ENCODE measurements at regions not wholly inside any gene's neighbourhood (a gene's known extent, or its start where the extent isn't known, plus 50 kb on each side); places are given as distances from the start of the nearest gene placed in this dataset.

DNA sequence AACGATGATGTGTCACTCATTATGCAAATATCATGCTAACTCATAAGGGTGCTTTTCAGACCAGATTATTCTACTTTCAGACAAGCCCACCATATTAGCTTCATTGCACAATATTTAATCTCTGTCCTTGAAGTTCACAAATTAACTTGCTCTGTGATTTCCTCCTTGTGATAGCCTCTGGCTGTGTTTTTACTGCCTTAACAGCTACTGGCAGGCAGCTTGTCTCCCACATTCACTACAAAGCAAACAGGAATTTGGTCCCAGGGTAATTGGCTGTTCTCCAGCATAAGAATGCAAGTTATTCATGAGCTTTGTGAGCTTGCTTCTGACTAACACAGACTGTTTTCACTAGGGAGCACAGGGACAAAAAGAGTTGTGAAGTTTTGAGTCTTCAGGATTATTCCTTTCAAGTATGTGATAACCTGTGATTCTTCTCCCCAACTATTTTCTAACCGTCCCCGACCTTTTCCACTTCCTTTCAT lies 87.9 kb upstream of the HMCN1 start:
- TF ChIP-seq, protein P1, sequence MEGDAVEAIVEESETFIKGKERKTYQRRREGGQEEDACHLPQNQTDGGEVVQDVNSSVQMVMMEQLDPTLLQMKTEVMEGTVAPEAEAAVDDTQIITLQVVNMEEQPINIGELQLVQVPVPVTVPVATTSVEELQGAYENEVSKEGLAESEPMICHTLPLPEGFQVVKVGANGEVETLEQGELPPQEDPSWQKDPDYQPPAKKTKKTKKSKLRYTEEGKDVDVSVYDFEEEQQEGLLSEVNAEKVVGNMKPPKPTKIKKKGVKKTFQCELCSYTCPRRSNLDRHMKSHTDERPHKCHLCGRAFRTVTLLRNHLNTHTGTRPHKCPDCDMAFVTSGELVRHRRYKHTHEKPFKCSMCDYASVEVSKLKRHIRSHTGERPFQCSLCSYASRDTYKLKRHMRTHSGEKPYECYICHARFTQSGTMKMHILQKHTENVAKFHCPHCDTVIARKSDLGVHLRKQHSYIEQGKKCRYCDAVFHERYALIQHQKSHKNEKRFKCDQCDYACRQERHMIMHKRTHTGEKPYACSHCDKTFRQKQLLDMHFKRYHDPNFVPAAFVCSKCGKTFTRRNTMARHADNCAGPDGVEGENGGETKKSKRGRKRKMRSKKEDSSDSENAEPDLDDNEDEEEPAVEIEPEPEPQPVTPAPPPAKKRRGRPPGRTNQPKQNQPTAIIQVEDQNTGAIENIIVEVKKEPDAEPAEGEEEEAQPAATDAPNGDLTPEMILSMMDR (IDR thresholded peaks at IDR 0.05), result no peak
- TF ChIP-seq POLR2A (IDR thresholded peaks at IDR 0.05), result no peak
- Histone ChIP-seq H3K36me3 (ENCODE audit: low read depth, missing control alignments) (no peaks in the 10 kb centered on the region), H3K27ac (peak overlapping the region in 1 of 2 donors; percentile 3), H3K9me3 (no peaks in the 10 kb centered on the region), H3K27me3 (no peaks in the 10 kb centered on the region), H3K4me3 (no peak overlapping the region), H3K4me1 (peaks cover 5% of the 10 kb centered on the region)
- intact Hi-C loops (cut with DNase I; ENCODE audit: low total_unique reads), result no loop called here
- peak; percentile 52 for DNase-seq
- 24 to 35% methylated on average over 3 of the region's 3 CpGs for WGBS, 2 donors

DNA sequence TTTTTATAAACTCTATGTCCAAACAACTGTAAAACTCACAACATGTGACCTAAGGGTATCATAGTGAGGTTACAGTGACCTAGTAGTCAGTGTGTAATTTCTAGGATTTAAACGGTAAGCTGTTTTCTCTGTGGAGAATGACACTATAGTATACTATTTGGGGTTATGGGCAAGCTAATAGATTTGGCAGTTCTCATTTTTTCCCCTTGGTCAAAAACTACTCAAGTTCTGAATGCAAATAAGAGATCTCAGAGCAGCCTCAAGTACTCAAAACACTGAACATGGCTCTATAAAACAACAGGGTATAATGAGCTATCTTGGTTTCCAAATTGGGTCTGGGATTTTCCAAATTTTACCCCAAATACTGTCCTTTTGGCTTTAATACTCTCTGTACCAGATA lies 88.5 kb upstream of the HMCN1 start:
- Histone ChIP-seq H3K9me3 (no peaks in the 10 kb centered on the region), H3K4me1 (peaks cover 5% of the 10 kb centered on the region), H3K4me3 (no peak overlapping the region), H3K27ac (no peak overlapping the region), H3K36me3 (ENCODE audit: low read depth, missing control alignments) (no peaks in the 10 kb centered on the region), H3K27me3 (no peaks in the 10 kb centered on the region)
- TF ChIP-seq POLR2A (IDR thresholded peaks at IDR 0.05), result no peak
- TF ChIP-seq, protein P1 (IDR thresholded peaks at IDR 0.05), result no peak
- no peak for DNase-seq
- 32 to 38% methylated on average over 1 of the region's 1 CpG for WGBS, 2 donors
- intact Hi-C loops (cut with DNase I; ENCODE audit: low total_unique reads), result no loop called here

DNA sequence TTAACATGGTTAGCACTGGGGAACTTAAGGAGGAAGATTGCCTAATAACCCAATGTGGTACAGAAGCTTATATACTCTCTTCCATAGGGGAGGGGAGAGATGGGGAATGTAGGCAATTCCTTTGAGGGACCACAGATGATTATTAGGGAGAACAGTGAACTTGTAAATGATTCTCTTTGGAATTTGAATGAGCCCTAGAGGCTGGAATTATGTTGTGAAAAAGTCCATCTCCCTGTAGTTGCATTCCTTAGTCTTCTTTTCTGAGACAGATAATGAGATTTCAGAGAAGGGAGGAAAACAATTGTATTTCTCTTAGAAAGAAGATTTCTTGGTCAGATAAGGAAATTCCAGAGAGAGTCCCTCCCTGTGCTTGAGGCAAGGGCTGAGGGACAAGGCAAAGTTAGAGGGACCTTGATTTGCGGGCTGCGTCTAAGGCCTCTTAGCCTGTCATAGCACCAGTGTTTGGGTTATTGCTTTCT lies 89.0 kb upstream of the HMCN1 start:
- 77 to 96% methylated on average over 2 of the region's 2 CpGs for WGBS, 2 donors
- Histone ChIP-seq H3K4me3 (no peak overlapping the region), H3K36me3 (ENCODE audit: low read depth, missing control alignments) (no peaks in the 10 kb centered on the region), H3K27ac (no peak overlapping the region), H3K27me3 (no peaks in the 10 kb centered on the region), H3K9me3 (no peaks in the 10 kb centered on the region), H3K4me1 (peaks cover 5% of the 10 kb centered on the region)
- DNase-seq, result no peak
- TF ChIP-seq, protein P1 (IDR thresholded peaks at IDR 0.05), result no peak
- TF ChIP-seq POLR2A (IDR thresholded peaks at IDR 0.05), result no peak
- intact Hi-C loops (cut with DNase I; ENCODE audit: low total_unique reads), result no loop called here

DNA sequence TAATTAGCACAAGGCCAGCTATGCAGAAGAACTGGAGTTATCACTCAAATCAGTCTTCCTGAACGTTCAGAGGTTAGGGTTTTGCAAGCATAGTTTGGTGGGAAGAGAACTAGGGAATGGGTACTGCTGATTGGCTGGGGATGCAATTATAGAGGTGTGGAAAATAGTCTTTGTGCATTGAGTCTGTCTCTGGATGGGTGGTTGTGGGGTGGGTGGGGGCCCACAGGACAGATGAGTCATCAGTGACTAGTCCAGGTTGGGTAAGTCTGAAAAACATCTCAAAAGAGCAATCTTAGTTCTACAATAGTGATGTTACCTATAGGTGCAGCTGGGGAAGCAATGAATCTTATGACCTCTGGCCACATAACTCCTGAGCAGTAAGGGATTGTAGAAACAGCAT lies 89.7 kb upstream of the HMCN1 start:
- intact Hi-C loops (cut with DNase I; ENCODE audit: low total_unique reads), result no loop called here
- peaks cover 5% of the 10 kb centered on the region for H3K4me1 ChIP-seq
- no peak for TF ChIP-seq POLR2A (IDR thresholded peaks at IDR 0.05)
- TF ChIP-seq, protein P1 (IDR thresholded peaks at IDR 0.05), result no peak
- no peak overlapping the region for H3K27ac ChIP-seq
- no peak overlapping the region for H3K4me3 ChIP-seq
- H3K36me3 ChIP-seq (ENCODE audit: low read depth, missing control alignments), result no peaks in the 10 kb centered on the region
- no peaks in the 10 kb centered on the region for H3K27me3 ChIP-seq
- H3K9me3 ChIP-seq, result no peaks in the 10 kb centered on the region
- no peak for DNase-seq
- 90 to 94% methylated on average over 1 of the region's 1 CpG for WGBS, 2 donors

DNA sequence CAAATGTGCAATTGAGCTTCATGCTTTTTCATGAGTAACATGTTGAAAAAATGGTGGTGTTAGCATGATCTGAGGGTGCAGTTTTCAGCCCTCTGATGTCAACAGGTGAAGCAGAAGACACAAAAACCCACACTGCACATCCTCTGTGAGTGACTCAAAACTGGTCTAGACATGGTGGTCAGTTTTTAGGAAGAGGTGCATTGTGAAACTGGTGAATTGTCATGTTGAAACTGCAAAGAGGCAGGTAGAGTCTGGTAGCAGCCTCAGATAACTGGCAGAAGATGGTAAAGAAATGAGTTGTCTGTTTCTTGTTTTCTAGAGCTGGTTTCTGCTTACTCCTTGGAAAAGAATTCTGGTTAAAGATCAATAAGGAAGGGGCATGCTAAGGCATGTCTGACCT lies 97.3 kb upstream of the HMCN1 start:
- no peak for TF ChIP-seq POLR2A (IDR thresholded peaks at IDR 0.05)
- TF ChIP-seq, protein P1 (IDR thresholded peaks at IDR 0.05), result no peak
- H3K36me3 ChIP-seq (ENCODE audit: low read depth, missing control alignments), result no peaks in the 10 kb centered on the region
- no peaks in the 10 kb centered on the region for H3K9me3 ChIP-seq
- intact Hi-C loops (cut with DNase I; ENCODE audit: low total_unique reads), result no loop called here
- no peak for DNase-seq
- no peaks in the 10 kb centered on the region for H3K4me1 ChIP-seq
- H3K4me3 ChIP-seq, result no peak overlapping the region
- no peaks in the 10 kb centered on the region for H3K27me3 ChIP-seq
- no peak overlapping the region for H3K27ac ChIP-seq
